Suppressor macrophage treated with lipopolysaccharide for 1 hour (primary cell): ENCODE measurements at regions not wholly inside any gene's neighbourhood (a gene's known extent, or its start where the extent isn't known, plus 50 kb on each side); places are given as distances from the start of the nearest gene placed in this dataset.
"Not testable (repeated sequence)": the region's sequence is repeated elsewhere in the genome, so short reads cannot be mapped to it uniquely, and the experiment has no call there.

Source experiments
- DNase-seq, 3 donors: peaks; one replicate each; pipeline ENCODE4 v3.0.0-alpha.2; 2020 to 2022

- DNase-seq = no peak
Observed at GRCh38 chr7:67361150-67361549, 364.5 kb downstream of the TYW1 start.

GRCh38 chr7:67364441-67365017 is 367.9 kb downstream of the TYW1 start:
- DNase-seq = no peak

GRCh38 chr7:67371429-67372305 is 375.0 kb downstream of the TYW1 start:
- peak; percentile 60 to 82 (median 76) for DNase-seq

GRCh38 chr7:67373389-67373788 is 376.8 kb downstream of the TYW1 start:
- DNase-seq = not testable (repeated sequence)

- no peak for DNase-seq
Observed at GRCh38 chr7:67375427-67375826, 378.8 kb downstream of the TYW1 start.

GRCh38 chr7:67377939-67378862 is 381.6 kb downstream of the TYW1 start:
- DNase-seq = peak; percentile 66 to 80 (median 69)

- no peak for DNase-seq
Observed at GRCh38 chr7:67380326-67380725, 383.7 kb downstream of the TYW1 start.

- no peak for DNase-seq
Observed at GRCh38 chr7:67380858-67381257, 384.2 kb downstream of the TYW1 start.

GRCh38 chr7:67387851-67388250 is 391.2 kb downstream of the TYW1 start:
- no peak for DNase-seq

GRCh38 chr7:67391168-67391567 is 394.5 kb downstream of the TYW1 start:
- DNase-seq = no peak

GRCh38 chr7:67392596-67393438 is 396.2 kb downstream of the TYW1 start:
- no peak for DNase-seq

GRCh38 chr7:67393903-67394302 is 397.3 kb downstream of the TYW1 start:
- no peak for DNase-seq

- no peak for DNase-seq
Observed at GRCh38 chr7:67398916-67399315, 402.3 kb downstream of the TYW1 start.

- no peak for DNase-seq
Observed at GRCh38 chr7:67401492-67401891, 404.9 kb downstream of the TYW1 start.

GRCh38 chr7:67402280-67402679 is 405.6 kb downstream of the TYW1 start:
- DNase-seq = no peak

GRCh38 chr7:67406976-67407375 is 410.3 kb downstream of the TYW1 start:
- DNase-seq = no peak

- DNase-seq = no peak
Observed at GRCh38 chr7:67407392-67408071, 410.9 kb downstream of the TYW1 start.

- DNase-seq = no peak
Observed at GRCh38 chr7:67408109-67408508, 411.5 kb downstream of the TYW1 start.

GRCh38 chr7:67413670-67414069 is 417.0 kb downstream of the TYW1 start:
- DNase-seq = no peak

- DNase-seq = no peak
Observed at GRCh38 chr7:67414858-67415257, 418.2 kb downstream of the TYW1 start.

GRCh38 chr7:67422601-67423000 is 426.0 kb downstream of the TYW1 start:
- DNase-seq = no peak

GRCh38 chr7:67423065-67423464 is 426.4 kb downstream of the TYW1 start:
- no peak for DNase-seq
